OCI-M1 (cell line): ENCODE measurements at regions not wholly inside any gene's neighbourhood (a gene's known extent, or its start where the extent isn't known, plus 50 kb on each side); places are given as distances from the start of the nearest gene placed in this dataset.
A peak's percentile ranks its signal among the peaks of the same experiment; 100 is the strongest.

Experiments
- DNase-seq: peaks from one replicate; lab custom pipeline; 2025; lab: John Stamatoyannopoulos, UW

- no peak for DNase-seq
These were observed 127.1 kb downstream of the SLC30A10 start for GRCh38 chr1:219801156-219801820.

DNA sequence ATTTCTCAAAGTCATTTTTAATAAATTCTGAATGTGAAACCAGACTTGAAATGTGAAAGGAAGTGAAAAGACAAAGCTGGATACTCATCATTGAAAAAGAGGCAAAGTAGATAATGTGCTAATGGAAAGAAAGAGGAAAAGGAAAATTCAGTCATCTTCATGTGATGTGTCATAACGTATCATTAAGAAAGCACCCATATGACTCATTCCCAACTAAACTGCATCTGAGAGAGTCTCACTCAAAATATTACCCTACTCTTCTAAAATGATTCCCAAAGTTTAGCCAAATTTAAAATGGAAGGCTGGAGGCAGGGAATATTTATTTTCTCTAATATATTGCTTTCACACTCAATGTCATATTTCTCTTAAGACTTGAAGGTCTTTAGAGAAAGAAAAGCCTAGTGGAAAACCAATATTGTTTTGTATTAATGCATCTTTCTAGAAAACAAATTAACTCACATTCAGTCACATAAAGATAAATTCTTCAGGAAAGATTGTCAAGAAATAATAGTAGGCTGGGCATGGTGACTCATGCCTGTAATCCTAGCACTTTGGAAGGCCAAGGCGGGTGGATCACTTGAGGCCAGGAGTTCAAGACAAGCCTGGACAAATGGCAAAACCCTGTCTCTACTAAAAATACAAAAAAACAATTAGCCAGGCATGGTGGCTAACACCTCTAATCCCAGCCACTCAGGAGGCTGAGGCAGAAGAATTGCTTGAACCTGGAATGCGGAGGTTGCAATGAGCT, 129.9 kb downstream of the SLC30A10 start:
- DNase-seq = peak; percentile 28

GRCh38 chr1:219797683-219798082, 130.7 kb downstream of the SLC30A10 start:
- no peak for DNase-seq

GRCh38 chr1:219797009-219797408, 131.3 kb downstream of the SLC30A10 start:
- DNase-seq = no peak

- no peak for DNase-seq
These were observed 132.9 kb downstream of the SLC30A10 start for GRCh38 chr1:219795363-219795917.

DNA sequence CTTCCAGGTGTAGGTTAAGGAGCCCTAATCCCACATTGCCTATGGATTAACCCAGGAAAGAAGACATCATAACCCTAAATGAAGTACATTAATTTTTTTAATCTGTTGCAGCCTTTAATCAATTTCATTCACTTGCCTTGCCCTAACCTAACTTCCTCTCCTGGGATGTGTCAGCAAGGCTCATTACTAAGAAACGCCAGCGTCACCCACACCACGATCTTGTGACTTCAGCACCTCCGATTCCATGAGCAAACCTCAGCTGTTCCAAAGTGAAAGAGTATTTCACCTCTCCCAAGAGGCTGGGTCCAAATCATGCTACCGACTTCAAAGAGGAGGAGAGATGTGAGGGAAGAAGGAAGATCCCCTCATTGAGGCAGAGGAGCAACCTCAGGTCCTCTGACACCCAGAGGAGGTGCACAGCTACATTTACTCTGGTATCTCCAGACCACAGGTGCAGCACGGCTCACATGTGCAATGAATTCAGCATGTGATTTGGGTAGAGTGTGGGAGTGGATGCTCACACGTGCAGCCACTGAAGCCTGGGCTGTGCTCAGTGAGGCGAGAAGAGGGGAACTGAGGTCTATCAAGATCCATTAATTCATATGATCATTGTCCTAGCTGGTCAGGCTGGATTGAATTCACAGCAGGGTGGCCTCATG, 134.1 kb downstream of the SLC30A10 start:
- DNase-seq = peak; percentile 83

DNA sequence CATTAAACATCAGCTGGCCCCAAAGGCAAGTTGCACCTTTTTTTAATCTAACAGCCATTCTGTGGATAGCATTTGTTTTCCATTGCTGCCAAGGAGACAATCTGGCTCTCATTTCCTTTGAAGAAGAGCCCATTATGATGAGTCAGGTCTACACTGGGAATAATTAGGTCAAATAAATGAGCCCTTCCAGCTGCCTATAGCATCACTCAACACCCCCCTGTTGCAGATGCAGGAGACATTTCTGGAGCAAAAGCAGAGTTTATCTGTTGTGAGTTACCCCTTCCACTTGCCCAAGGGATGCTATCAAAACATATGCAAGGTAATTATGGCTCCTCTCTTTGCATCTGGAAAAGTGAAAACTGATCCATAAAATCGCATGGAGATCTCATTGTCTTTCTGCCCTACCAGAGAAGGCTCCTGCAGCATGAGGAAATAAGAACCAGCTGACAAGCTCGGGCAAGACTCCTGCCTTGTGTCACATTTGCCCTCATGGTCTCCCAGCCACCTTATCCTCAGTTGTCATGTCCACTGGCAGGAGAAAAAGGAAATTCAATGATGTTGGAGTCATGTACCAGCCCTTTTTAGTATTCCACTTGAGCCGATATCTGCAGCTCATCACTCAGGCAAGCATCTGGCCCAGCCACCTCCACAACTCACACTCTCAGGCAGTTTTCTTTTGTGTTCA, 135.9 kb downstream of the SLC30A10 start:
- DNase-seq = no peak

DNA sequence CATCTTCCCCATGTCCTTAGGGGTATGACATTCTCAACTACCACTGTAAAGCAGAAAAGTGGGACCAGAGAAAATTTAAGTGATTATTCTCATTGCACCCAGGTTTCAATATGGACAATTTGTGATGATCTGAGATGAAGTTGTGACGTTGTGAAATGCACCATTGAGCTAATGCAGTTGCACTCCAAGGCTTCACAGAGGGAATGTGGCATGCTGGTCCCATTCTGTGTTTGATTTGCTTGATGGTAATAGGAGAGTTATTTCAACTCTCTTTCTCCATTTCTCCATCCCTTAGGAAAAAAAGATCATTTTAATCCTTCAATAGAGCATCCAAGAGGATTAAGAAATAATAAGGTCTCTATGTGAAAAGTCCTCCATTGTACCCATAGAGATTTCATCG, 136.6 kb downstream of the SLC30A10 start:
- no peak for DNase-seq

DNA sequence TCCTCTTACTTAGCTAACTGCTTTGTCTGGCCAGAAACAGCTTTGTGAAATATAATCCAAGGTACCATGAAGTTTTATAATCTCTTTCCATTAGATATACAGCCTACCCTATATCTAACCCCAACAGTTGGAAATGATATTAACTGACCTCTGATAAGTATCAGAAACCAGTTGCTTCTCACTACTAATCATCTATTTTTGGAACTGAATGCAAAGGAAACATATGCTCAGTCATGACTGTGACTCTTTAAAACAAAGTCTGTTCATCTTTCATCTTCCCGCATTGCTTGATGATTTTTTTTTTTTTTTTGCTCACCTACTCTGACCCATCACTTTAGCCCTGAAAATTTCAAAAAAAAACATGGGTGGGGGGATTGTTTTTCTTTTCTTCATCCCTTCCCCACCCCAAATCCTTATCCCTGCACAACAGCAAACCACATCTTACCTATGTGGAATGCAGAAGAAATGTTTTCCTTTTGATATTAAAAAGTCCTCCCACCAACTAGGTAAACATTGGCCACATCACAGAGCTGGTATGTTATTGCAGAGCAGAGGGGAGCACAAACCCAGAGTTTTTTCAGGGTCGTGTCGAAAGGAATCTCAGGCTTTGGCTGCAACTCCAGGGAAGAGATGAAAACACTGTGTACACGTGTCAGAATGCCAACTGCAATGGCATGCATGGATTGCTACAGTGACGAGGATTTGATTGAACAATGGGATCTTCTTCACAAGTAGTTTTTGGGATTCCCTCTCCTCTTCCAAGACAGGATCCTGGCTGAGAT, 137.3 kb downstream of the SLC30A10 start:
- DNase-seq = no peak

DNA sequence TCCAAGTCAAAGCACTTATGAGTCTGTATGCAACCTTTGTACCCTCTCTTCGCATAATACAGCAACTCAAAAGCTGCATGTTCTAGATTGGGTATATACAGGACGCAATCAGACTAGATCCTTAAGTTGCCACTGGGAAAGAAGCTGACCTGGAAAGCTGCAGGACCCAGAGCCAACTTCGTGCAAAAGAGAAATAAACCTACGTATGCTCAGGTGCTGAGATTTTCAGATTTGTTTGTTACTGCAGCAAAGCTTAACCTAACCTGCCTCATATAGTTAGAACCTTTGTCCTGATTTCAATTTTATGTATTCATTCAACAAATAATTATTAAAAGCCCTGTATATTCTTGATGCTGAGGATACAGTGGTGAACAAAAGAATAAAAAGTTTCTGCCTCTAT, 139.7 kb downstream of the SLC30A10 start:
- DNase-seq = no peak

GRCh38 chr1:219788091-219788490, 140.3 kb downstream of the SLC30A10 start:
- peak; percentile 31 for DNase-seq

GRCh38 chr1:219784660-219785381, 143.5 kb downstream of the SLC30A10 start:
- no peak for DNase-seq

GRCh38 chr1:219783605-219784235, 144.6 kb downstream of the SLC30A10 start:
- no peak for DNase-seq

DNA sequence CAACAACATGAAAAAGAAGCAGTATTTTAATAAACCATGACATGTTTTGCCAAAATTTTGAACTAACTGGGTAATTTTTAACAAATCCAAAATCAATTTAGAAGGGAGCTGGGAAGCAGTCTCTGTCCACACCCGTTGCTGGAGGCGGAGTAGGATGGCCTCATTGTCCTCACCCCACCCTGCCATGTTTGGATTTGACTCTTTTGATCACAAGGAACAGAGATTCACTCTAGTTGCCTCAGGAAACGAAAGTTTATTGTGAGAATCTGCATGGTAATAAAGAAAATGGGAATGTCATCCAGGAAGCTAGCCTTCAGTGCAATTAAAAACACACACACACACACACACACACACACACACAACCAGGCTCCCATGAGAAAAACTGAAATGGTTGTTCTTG, 145.4 kb downstream of the SLC30A10 start:
- DNase-seq = no peak

- DNase-seq = no peak
These were observed 146.0 kb downstream of the SLC30A10 start for GRCh38 chr1:219782311-219782710.

- DNase-seq = no peak
These were observed 146.9 kb downstream of the SLC30A10 start for GRCh38 chr1:219781491-219781890.

GRCh38 chr1:219778793-219779369, 149.5 kb downstream of the SLC30A10 start:
- DNase-seq = no peak

- DNase-seq = no peak
These were observed 150.2 kb downstream of the SLC30A10 start for GRCh38 chr1:219778110-219778509.

DNA sequence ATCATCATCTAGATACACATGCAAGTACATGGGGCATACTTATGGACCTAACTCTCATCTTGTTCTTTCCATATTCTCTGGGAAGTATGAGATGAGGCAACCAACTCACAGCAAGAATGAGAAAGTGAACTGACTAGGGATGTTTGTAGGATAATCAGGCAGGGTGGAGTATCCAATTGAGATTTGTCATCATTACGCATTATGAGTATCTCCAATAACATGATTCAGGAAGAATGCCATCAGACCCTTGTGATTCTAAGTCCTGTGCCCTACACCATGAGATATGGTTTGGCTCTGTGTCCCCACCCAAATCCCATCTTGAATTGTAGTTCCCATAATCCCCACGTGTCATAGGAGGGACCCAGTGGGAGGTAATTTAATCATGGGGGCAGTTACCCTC, 154.0 kb downstream of the SLC30A10 start:
- no peak for DNase-seq

GRCh38 chr1:219773775-219774174, 154.6 kb downstream of the SLC30A10 start:
- peak; percentile 38 for DNase-seq
